IPS DF 19.7 (cell line): ENCODE measurements at regions not wholly inside any gene's neighbourhood (a gene's known extent, or its start where the extent isn't known, plus 50 kb on each side); places are given as distances from the start of the nearest gene placed in this dataset.

Source experiments
- DNase-seq: peaks from one replicate; pipeline ENCODE4 v3.0.0-alpha.2; 2013; ENCODE audit warnings: low read depth, low spot score

DNA sequence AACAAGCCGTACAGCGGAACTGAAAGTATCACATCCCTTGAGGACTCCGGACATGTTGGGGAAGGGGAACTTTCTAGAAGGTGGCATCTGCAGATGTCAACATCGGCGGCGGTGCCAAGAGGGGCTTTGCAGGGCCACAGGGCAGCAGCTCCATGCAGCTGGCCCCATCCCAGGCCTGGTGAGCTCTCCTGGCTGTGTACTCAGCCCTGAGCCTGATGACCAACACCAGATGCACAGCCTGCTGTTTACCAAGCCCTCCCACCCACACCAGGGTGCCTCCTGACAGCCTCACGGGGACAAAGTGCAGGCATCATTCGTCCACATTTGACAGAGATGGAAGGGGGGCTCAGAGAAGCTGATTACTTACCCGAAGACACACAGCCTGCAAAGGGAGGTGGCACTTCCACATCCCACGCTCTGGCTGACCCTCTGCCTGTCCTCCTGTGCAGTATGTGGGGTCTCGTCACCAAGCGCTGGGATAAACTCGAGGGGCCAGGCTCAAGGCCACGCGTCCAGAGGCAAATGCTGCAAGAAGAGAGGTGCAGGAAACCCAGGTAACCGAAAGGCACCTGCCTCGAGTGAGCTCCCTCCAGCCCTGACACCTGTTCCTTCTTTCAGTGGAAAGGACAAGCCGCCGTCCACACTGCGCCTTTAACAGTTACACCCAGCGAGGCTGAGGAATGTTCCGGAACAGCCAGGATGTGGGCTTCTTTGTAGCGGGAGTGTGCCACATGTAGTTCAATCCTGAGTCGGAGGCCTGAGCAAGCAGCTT is 69.0 kb upstream of the ASAP2 start:
- no peak for DNase-seq

DNA sequence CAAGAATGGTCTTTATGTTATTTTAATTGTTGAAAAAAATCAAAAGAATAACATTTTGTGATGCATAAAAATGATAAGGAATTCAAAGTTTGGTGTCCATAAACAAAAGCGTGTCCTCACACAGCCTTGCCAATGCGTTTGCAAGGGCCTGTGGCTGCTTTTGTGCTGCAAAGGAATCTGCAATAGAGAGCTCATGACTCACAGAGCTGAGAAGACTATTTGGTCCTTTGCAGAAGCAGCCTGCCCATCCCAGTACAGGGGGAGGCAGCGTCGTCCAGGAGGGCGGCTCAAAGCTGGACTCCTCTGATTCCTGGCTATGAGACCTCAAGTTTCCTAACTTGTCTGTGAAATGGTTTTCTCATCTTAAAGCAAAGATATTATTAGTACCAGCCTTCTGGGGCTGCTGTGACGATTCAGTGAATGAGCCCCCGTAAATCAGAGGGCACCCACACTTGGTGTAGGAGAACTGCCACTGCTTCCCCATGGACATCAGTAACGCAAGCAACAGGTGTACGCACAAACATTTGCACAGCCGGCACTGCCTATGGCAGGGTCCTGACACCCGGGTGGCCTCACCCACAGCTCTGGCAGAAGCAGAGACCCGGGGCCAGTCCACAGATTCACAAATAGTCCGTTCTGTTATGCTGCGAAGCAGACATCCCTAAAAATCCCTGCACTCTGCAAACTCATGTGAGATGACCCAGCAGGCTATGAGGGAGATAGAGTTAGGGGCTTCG is 70.6 kb upstream of the ASAP2 start:
- DNase-seq = no peak

DNA sequence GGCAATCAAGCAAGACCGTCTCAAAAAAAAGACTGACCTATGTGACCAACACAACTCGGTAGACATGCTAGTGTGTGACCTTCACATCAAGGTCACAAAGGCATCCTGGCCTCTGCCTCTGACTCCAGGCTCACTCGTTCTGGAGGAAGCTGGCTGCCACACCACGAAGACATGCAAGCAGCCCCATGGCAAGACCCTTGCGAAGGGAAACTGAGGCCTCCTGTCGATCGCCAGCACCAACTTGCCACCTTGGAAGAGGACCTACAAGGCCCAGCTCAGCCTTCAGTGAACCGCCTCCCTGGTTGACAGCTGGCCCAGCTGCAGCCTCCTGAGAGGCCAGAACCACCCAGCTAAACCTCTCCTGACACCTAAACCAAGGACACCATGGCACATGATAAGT is 79.3 kb upstream of the ASAP2 start:
- no peak for DNase-seq

DNA sequence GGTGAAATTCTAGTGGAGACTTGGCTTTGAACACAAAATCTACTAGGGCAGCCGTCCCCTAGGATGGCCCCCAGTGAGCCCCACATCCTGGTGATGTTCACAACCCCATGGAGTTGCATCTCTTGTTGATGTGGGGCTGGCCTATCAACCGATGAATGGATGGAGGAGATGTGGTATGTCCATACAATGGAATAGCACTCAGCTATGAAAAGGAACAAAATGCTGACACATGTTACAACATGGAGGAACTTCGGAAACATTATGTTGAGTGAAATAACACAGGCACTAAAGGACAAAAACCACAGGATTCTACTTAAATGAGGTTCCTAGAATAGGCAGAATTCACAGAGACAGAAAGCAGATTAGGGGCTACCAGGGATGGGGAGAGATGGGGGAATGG is 80.1 kb upstream of the ASAP2 start:
- no peak for DNase-seq

DNA sequence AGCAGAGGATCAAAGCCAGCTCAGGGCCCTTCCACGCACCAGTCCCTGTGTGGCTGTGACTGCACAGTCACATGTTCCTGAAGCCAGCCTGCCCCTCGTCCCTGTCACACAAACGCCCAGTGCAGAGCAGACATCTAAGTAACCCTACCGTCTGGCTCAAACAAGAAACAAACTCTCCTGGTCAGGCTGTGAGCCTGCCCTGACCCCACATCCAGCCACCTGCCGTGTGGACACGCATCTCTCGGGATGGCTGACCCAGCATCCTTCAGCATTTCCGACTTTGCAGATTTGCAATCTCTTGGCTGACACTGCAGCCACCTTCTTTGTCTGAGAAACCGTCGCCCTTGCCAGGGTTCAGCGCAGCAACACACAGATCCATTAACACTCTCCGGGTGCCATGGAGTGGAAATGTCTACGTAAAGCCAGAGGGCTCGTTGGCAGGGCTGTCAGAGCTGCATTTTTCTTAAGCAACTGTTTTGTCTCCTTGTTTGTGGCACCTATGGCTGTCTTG is 82.3 kb upstream of the ASAP2 start:
- DNase-seq = no peak

DNA sequence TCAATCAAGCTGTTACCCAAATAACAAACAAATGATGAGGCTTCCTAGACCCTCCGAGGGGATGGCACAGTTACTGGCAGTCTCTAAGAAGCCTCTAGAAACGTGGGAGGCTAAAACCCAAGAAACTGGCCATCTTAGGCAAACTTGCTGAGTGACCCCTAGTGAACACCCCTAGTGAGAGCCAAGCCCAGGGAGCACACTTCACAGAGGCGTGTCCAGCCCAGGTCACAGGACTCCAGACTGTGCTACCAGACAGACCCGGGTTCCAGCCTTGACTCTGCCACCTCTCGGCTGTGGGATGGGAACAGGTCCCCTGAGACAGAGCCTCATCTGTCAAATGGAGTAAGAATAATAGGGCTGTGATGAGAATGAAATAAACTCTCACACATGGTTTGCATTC is 83.5 kb upstream of the ASAP2 start:
- DNase-seq = no peak

DNA sequence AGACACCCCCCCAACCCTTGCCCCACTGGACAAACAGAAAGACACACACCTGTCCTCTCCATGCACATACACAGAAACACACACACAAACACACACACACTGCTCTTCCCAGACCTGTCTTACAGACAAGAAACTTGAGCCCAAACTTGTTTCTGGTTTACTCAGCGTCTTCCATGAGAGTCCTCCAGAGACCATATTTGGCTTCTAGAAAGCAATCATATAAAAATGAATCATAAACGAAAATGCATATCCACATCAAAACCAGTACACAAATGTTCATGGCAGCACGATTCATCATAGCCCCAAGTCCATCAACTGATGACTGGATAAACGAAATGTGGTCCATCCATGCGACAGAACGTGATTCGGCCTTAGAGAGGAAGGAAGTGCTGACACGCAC is 84.2 kb upstream of the ASAP2 start:
- no peak for DNase-seq

DNA sequence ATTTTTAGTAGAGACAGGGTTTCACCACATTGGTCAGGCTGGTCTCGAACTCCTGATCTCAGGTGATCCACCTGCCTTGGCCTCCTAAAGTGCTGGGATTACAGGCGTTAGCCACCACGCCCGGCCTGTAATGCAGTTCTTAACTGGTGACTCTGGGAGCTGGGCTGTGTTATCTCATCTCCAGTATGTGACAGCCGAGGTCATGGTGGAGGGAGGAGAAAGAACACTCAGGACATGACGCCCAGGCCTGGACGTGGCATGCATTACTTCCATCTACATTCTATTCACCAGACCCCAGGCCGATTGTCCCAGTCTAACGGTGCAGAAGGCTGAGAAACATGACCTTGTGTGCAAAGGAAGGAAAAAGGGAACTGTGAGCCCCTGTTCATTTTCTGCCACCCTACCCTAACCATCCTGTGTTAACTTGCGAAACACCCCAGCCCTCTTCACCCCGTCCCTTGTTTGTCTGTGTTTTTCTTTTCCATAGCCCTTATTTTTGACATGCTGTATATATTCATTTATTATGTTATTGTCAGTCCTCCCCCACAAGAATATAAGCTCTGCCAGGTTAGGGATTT is 88.1 kb upstream of the ASAP2 start:
- DNase-seq = no peak

DNA sequence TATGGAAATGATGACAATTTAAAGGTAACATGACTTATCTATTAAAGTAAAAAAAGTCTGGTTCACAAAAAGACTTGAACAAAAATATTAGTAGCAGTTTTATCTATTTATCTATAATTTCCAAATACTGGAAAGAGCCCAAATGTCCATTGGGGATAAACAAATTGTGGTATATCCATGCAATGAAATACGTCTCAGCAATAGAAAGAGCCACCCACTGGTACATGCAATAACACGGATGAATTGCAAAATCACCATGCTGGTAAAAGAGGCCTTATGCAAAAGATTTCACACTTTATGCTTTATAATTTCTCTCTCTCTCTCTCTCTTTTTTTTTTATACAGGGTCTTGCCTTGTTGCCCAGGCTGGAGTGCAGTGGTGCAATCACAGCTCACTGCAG is 91.4 kb upstream of the ASAP2 start:
- no peak for DNase-seq

DNA sequence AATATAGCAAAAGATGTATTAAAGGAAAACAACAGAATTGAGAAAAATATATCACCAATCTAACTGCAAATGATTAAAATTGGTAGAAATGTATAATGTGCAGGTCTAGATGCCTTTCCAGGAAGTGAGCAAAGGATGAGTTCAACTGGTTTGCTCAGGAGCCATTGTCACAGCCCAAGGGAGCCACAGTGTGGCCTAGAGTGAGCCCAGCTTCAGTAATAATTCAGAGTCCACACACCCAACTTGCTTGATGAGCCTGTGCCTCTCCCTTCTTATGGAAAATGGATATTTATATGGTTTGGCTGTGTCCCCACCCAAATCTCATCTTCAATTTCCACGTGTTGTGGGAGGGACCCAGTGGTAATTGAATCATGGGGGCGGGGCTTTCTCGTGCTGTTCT is 92.2 kb upstream of the ASAP2 start:
- no peak for DNase-seq

DNA sequence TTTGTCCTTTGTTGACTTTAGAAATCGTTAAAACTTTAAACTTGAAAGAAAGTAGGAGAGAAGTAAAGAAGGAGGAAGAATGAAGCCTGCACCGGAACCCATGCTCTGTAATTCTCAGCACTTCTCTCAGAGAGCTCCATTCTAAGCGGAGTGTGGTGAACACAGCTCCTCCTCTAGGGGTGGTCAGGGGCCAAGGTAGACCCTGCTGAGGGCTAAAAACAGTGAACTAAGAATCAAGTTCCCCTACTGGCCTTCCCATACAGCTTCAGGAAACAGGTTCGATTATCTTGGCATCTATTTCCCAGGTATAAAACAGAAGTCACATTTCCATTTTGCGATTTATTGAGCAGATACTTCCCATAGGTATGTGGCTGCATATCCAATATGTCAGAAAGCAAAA is 92.7 kb upstream of the ASAP2 start:
- no peak for DNase-seq

DNA sequence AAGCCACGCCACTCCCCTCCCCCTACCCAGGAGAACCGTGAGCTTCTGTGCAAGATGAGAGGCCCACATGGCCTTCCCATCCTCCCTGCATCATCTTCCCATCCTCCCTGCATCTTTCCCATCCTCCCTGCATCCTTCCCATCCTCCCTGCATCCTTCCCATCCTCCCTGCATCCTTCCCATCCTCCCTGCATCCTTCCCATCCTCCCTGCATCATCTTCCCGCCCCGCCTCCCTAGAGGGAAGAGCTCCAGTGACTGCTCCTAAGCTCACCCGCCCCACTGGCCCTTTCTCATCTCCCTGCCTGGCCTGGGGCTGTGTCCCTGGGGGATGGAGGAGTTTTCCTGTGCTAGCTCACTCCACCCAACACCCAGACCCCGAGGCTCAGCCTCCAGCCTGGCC is 93.3 kb upstream of the ASAP2 start:
- DNase-seq = no peak

DNA sequence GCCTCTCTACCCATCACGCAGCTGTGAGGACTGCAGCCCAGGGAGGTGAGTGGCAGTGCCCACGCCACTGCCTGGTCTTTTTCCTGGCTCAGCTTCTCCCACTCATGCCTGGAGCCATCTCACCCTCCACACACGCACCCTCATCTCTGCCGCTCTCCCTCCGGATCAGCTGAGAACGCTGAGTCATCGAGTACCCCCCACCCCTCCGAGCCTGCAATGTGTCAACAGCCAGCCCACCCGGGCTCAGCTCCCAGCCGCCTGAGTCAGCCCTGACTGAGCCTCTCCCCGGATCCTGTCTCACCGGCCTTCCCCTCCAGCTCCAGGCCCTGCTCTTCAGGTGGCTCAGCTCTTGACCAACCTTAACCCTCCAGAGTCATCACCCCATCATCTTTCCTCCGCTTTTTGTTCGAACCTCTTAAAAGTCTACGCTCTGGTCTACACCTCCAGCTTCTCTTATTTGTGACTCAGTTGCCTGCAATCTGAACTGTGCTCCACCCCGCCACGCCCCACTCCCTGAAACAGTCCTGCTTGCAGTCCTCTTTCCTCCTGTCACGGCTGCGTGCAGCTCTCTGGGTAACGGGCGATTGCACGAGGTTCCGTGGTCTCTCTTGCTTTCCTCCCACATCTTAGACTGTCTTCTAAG is 94.4 kb upstream of the ASAP2 start:
- DNase-seq = no peak

DNA sequence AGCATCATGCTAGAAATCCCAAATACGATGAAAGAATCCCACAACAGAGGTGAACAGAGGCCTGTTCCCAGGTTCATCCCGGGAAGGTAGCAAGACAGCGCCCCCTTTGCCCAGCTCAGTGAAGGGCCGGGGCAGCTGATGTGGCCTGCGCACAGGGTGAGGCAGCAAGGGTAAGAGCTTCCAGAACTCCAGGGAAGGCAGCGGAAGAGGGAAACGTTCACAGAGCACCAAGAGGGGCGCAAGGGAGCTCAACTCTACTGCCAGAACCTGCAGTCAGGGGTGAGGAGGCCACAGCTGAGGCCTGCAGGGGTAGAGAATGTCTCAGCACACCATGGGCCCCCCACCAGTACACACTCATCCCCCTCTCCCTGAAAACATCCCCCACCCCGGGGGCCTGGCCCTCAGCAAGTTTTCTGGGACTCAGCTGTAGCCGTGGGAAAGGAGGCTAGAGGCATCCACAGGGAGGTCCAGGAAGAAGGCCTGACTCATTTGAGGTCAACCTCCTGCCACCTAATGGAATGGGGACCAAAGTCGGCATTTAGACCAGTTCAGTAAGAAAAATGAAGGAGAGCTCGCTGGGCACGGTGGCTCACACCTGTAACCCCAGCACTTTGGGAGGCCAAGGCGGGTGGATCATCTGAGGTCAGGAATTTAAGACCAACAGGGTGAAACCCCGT is 95.6 kb upstream of the ASAP2 start:
- peak; percentile 65 for DNase-seq

DNA sequence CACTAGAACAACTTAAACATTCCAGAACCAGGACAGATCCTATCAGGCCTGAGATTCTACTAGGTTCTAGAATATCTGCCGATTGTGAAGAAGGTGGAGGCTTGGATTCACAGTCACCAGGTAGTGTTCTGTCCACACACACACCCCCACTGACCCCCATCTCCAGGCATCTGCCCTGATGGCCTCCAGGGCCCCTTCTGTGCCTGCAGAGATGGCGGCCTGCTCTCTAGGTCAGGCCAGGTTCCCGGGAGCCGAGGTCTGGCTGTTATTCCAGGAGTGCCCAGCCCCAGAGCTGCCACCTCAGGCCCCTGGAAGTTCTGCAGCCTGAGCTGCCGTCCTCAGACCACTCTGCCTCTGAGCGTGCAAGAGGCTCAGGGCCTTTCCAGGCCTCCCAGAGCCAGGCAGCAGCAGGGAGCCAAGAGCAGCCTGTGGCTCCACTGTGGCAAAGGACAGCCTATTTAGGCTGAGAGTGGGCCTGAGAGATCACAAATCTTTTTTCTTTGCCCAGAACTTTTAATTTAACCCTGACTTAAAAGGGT is 96.2 kb upstream of the ASAP2 start:
- no peak for DNase-seq

DNA sequence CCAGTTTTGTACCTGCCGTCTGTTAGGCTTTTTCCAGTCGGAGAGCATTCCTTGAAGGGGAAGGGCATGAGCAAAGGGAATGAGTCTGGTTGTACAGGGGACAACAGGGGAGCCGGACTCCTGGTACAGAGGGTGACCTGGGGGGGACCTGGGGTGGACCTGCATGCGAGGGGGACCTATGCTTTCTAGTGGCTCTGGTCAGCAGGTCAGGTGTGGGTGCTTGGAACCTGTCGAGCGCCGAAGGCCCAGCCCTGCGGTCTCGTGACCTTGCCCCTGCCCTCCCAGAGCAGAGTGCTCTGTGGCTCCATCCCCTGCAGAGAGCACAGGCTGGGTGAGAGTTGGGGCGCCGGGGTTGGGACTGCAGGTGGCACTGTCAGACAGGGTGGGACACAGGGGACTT is 96.7 kb upstream of the ASAP2 start:
- no peak for DNase-seq

DNA sequence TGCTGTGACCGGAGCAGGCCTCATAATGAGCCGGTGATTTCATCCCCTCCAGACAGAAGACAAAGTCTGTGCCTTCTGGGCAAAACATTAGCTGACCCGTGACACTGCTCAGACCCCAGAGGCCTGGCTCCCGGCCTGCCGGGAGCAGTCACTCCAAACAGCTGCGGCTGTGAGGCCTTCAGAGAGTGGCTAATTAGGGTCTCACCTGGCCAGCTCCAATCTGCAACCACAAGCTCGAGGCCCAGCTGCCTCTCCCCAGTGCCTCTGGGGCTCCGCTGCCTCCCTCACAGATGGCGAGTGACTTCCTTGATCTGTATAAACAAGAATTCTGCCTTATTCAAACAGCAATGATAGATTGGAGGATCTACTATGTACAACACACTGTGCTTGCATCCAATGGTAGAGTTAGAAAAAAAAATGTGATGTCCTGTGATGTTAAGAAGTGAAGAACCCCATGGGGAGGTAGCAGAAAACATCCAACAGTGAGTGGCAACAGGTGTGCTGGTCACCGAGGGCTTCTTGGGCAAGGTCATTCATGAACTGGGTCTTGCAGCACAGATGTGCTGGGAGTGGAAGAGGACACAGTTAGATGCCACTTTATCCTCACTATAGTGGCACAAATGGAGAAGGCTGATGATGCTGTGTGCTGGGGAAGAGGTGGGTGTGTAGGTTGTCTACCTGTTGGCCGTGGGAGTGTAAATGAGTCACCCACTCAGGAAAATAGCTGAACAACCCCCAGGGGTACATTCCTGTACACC is 98.2 kb upstream of the ASAP2 start:
- DNase-seq = no peak

DNA sequence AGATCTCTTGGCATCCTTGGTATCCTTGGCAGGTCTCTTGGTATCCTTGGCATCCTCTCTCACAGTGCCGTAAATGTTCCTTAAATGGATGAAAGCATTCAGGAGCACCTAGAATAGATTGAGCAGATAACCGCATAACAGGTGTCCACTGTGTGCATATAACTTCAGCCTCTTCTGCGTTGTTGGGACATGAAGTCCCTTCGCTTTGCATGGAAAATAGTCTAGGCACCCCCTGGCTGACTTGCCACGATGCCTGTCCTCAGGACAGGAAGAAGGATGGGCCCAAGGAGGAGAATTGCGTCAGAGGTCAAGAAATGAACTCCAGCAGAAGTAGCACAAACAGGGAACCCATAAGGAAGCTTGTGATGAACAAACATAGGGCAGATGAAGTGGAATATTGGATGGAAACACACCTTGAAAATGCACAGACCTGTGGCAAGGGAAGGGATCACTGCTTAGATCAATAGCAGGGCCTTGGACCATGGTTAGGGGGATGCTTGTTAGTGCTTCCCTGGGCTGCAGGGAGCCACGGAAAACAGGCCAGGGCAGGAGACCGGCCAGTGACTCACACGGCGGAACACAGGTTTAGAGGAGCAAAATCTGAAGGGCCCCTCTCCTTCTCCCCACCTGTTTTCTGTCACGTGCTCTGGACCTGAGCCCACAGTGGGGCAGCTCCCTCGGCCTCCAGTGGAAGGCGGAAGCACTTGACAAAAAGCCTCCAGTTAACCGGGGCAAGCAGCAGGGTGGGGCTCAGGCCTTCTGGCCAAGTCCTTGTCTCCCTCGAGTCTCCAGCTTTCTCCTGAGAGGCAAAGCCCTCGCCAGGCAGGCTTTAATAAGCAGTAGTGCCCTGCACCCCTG is 99.2 kb upstream of the ASAP2 start:
- no peak for DNase-seq

DNA sequence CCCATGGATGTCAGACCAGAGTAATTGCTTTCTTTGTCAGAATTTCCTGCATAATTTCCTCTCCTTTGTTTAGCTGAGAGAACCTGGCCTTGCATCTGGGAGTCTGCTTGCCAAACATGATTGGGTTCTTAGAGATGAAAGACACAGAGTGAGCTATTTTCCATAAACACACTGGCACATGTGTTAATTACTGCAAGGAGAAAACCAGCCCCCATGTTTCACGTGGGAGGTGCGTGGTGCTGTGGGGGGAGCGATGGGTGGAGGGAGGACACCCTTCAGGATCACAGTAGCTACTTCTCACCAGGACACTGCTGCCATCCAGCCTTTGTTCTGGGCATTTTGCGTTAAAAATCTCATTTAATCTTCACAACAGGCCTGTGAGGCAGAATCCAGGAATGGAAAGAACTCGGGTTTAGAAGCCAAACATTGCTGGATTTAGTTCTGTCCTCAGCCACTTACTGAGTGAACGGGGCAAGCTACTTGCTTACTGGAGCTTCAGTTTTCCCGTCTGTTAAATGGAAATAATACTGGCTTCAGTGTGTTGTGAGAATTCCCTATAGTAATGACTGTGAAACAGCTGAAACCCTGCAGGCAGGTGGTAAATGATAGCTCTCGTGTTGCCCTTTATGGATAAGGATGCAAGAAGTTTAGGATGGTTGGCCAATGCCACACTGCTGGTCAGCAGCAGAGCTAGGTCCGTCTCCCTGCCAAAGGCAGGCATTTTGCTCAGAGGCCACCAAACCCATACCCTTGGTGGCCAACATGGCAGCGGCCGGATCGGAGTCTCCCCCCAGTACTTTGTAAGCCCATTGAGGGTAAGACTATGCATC is 100.1 kb upstream of the ASAP2 start:
- DNase-seq = no peak
